ENCODE measurements at regions not wholly inside any gene's neighbourhood (a gene's known extent, or its start where the extent isn't known, plus 50 kb on each side); places are given as distances from the start of the nearest gene placed in this dataset.

DNA sequence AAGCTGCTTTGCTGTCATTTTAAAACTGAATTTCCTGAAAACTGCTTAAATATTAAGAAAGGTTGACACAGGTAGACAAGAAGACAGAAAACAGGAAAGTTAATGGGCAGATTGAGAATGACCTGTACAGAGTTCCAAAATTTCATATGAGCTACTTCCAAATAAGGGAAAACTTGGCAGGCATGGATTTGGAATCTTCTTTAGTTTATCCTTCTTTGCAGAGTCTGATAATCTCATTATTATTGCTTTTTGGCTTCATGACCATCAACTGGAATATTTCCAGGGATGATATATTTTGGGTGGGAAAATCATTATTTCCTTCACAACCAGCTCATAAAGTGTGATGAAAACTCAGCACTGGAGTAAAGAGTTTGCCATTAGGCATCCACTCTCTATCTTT, 346.5 kb upstream of the NPVF start:
- peaks cover 14% of the 10 kb centered on the region for H3K27me3 ChIP-seq (replicated peaks; ENCODE audit: insufficient read depth, low read depth, low read length, poor library complexity)
- intact Hi-C loops (cut with micrococcal nuclease; ENCODE audit: unreplicated experiment), result no loop called here
- H3K9me3 ChIP-seq (ENCODE audit: low read depth, low read length, poor library complexity, severe bottlenecking), result no peaks in the 10 kb centered on the region
- BruUV-seq (replicated peaks), result no TSS peak
- H3K36me3 ChIP-seq (ENCODE audit: insufficient read depth, low read length, poor library complexity, severe bottlenecking), result no peaks in the 10 kb centered on the region
- no peaks in the 10 kb centered on the region for H3K4me1 ChIP-seq (ENCODE audit: insufficient read depth, low read length, poor library complexity, severe bottlenecking)
- CTCF ChIA-PET, result no interaction called here
- TF ChIP-seq, protein P1, sequence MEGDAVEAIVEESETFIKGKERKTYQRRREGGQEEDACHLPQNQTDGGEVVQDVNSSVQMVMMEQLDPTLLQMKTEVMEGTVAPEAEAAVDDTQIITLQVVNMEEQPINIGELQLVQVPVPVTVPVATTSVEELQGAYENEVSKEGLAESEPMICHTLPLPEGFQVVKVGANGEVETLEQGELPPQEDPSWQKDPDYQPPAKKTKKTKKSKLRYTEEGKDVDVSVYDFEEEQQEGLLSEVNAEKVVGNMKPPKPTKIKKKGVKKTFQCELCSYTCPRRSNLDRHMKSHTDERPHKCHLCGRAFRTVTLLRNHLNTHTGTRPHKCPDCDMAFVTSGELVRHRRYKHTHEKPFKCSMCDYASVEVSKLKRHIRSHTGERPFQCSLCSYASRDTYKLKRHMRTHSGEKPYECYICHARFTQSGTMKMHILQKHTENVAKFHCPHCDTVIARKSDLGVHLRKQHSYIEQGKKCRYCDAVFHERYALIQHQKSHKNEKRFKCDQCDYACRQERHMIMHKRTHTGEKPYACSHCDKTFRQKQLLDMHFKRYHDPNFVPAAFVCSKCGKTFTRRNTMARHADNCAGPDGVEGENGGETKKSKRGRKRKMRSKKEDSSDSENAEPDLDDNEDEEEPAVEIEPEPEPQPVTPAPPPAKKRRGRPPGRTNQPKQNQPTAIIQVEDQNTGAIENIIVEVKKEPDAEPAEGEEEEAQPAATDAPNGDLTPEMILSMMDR (conservative IDR thresholded peaks at IDR 0.05; ENCODE audit: low read depth, low read length), result no peak
- no peak for TF ChIP-seq EZH2 (IDR thresholded peaks at IDR 0.05; ENCODE audit: borderline replicate concordance, low read depth, low read length, poor library complexity, severe bottlenecking)
- DNase-seq (ENCODE audit: low spot score), result no peak
- no peak overlapping the region for H3K4me3 ChIP-seq (ENCODE audit: low read depth, low read length, poor library complexity, severe bottlenecking)
- no peak overlapping the region for H3K27ac ChIP-seq (ENCODE audit: low read depth, low read length, poor library complexity, severe bottlenecking)
- POLR2A ChIA-PET (ENCODE audit: low non-redundant PET), result no interaction called here

DNA sequence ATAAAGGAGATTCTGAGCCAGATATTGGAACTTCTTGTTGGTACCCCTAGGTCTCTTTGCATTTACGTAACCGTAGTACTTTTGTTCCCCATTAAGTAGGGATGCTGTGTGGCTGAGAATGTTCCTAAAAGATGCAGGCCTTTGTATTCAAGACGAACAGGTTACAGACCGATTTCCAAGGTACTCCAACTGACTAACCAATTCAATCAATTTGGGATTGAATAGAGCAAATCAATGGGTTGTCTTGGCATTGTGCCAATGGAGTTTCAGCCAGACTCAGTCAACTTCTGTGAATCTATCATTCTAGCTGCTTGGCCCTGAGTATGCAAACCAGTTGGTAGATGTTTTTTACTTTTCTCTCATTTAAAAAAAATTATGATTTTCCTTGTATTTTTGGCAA, 347.3 kb upstream of the NPVF start:
- CTCF ChIA-PET, result no interaction called here

DNA sequence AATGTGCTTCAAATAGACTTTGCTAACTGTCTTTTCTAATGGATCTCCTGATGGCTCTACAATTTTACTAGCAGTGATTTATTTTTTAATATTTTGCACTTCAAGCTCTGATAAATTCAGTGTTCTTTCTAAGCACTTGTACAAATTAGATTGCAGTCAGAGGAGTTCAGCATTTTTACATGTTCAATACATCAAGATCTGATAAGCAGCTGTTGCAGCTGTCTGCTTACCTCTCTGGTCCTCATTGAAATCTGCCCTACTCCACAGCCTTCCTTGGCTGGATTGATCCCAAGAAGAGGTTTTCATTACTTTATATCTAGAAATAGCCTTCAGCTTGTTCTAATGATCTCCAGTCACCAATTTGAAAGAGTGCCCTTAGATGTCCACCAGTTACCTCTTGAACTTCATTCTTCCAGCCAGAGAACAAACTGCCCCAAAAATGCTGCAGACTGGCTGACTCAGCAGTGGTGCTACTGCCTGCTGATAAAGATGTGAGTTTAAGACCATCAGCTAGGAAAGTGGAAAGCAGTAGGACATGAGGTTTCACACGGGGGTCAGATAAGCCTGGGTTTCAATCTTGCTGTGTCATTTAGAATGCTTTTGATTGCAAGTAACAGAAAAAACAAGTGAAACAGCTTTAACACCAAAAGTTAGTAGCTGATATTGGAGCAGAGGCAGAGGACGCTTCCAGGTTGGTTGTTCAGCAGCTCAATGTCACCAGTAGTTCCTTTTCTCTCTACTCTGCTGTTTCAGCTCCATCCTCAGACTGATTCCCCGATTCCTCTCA, 350.9 kb upstream of the NPVF start:
- no TSS peak for BruUV-seq (replicated peaks)
- intact Hi-C loops (cut with micrococcal nuclease; ENCODE audit: unreplicated experiment), result no loop called here
- Histone ChIP-seq H3K27me3 (replicated peaks; ENCODE audit: insufficient read depth, low read depth, low read length, poor library complexity) (peaks cover 26% of the 10 kb centered on the region), H3K36me3 (ENCODE audit: insufficient read depth, low read length, poor library complexity, severe bottlenecking) (no peaks in the 10 kb centered on the region), H3K27ac (ENCODE audit: low read depth, low read length, poor library complexity, severe bottlenecking) (no peak overlapping the region), H3K4me1 (ENCODE audit: insufficient read depth, low read length, poor library complexity, severe bottlenecking) (no peaks in the 10 kb centered on the region), H3K9me3 (ENCODE audit: low read depth, low read length, poor library complexity, severe bottlenecking) (no peaks in the 10 kb centered on the region), H3K4me3 (ENCODE audit: low read depth, low read length, poor library complexity, severe bottlenecking) (no peak overlapping the region)
- ChIA-PET POLR2A (ENCODE audit: low non-redundant PET) (no interaction called here), CTCF (interaction anchor here (1.0 kb wide), 1 partner anchor 11 kb away, joined by 3 read pairs; no protein-coding TSS in a partner anchor)
- DNase-seq (ENCODE audit: low spot score), result no peak
- TF ChIP-seq, protein P1 (conservative IDR thresholded peaks at IDR 0.05; ENCODE audit: low read depth, low read length), result no peak

More for the DNA sequence above, 347.3 kb upstream of the NPVF start:
- intact Hi-C loops (cut with micrococcal nuclease; ENCODE audit: unreplicated experiment), result no loop called here
- no peaks in the 10 kb centered on the region for H3K9me3 ChIP-seq (ENCODE audit: low read depth, low read length, poor library complexity, severe bottlenecking)
- peaks cover 22% of the 10 kb centered on the region for H3K27me3 ChIP-seq (replicated peaks; ENCODE audit: insufficient read depth, low read depth, low read length, poor library complexity)
- H3K36me3 ChIP-seq (ENCODE audit: insufficient read depth, low read length, poor library complexity, severe bottlenecking), result no peaks in the 10 kb centered on the region
- POLR2A ChIA-PET (ENCODE audit: low non-redundant PET), result no interaction called here
- no peak for DNase-seq (ENCODE audit: low spot score)
- no TSS peak for BruUV-seq (replicated peaks)
- no peak overlapping the region for H3K4me3 ChIP-seq (ENCODE audit: low read depth, low read length, poor library complexity, severe bottlenecking)
- no peak overlapping the region for H3K27ac ChIP-seq (ENCODE audit: low read depth, low read length, poor library complexity, severe bottlenecking)
- TF ChIP-seq, protein P1 (conservative IDR thresholded peaks at IDR 0.05; ENCODE audit: low read depth, low read length), result no peak
- no peak for TF ChIP-seq EZH2 (IDR thresholded peaks at IDR 0.05; ENCODE audit: borderline replicate concordance, low read depth, low read length, poor library complexity, severe bottlenecking)
- no peaks in the 10 kb centered on the region for H3K4me1 ChIP-seq (ENCODE audit: insufficient read depth, low read length, poor library complexity, severe bottlenecking)
